Gastrocnemius medialis (tissue), 4 donors: ENCODE measurements at regions not wholly inside any gene's neighbourhood (a gene's known extent, or its start where the extent isn't known, plus 50 kb on each side); places are given as distances from the start of the nearest gene placed in this dataset.

ENCODE experiments used
- ATAC-seq, 2 donors: fragments of 150-250 bp; one replicate each; pipeline ENCODE4 v1.9.1; 2016
- DNase-seq, 2 donors: peaks; one replicate each; pipeline ENCODE4 v3.0.0-alpha.2; 2019
- H3K27ac ChIP-seq, 4 donors: fragments of 200-600 bp; sonication (generic); 1 replicate in 1 of 4; 2 replicates in 3 of 4; pipeline ENCODE4 v1.5.1; 2016 to 2018; ENCODE audit warnings: mild to moderate bottlenecking in 2 of 4, moderate library complexity in 1 of 4
- H3K27me3 ChIP-seq, 3 donors: fragments of 200-600 bp; sonication (generic) in 2 of 3; 1 replicate in 1 of 3; 2 replicates in 2 of 3; pipeline versions ENCODE4 v1.5.1 to v1.6.0; 2016 to 2019; ENCODE audit warnings: mild to moderate bottlenecking in 1 of 3, moderate library complexity in 1 of 3
- H3K36me3 ChIP-seq, 2 donors: fragments of 200-600 bp; sonication (generic) in 1 of 2; one replicate each; pipeline ENCODE4 v1.5.1; 2017 to 2018
- H3K4me1 ChIP-seq, 2 donors: fragments of 200-600 bp; sonication (generic) in 1 of 2; one replicate each; pipeline ENCODE4 v1.5.1; 2016 to 2017; ENCODE audit warnings: mild to moderate bottlenecking in 2 of 2
- H3K4me3 ChIP-seq, 4 donors: fragments of 200-600 bp; sonication (generic) in 3 of 4; 1 replicate in 1 of 4; 2 replicates in 3 of 4; pipeline ENCODE4 v1.5.1; 2016 to 2019; ENCODE audit warnings: mild to moderate bottlenecking in 2 of 4
- H3K9me3 ChIP-seq, 3 donors: fragments of 200-600 bp; sonication (generic) in 2 of 3; 1 replicate in 1 of 3; 2 replicates in 2 of 3; pipeline ENCODE4 v1.5.1; 2016 to 2019
- POLR2A ChIP-seq, 2 donors: fragments of 450-650 bp; IDR thresholded peaks; one replicate each; pipeline ENCODE4 v1.6.1; 2017; ENCODE audit warnings: antibody characterized with exemption in 2 of 2, mild to moderate bottlenecking in 2 of 2, moderate library complexity in 2 of 2
- in situ Hi-C, 4 donors: fragments of 200-750 bp; cut with MboI; loops; one replicate each; pipeline versions ENCODE4 v1.15.0 to v1.8.0; 2017; ENCODE audit warnings: low sequenced_read_pairs in 4 of 4
- intact Hi-C: fragments of 100-400 bp; cut with DNase I; formaldehyde crosslinking; loops from one replicate; pipeline ENCODE4 v1.15.1; 2023; ENCODE audit warnings: low total_unique reads
- TF ChIP-seq, protein P1 (sequence below), 5 experiments: fragments of 450-650 bp in 3 of 5; fragments of 200-600 bp in 2 of 5; sonication (generic) in 2 of 5; IDR thresholded peaks in 4 of 5; conservative IDR thresholded peaks in 1 of 5; 1 replicate in 4 of 5; 2 replicates in 1 of 5; pipeline ENCODE4 v1.5.1; 2016 to 2019; ENCODE audit warnings: antibody characterized with exemption in 5 of 5, mild to moderate bottlenecking in 3 of 5, moderate library complexity in 3 of 5

DNA sequence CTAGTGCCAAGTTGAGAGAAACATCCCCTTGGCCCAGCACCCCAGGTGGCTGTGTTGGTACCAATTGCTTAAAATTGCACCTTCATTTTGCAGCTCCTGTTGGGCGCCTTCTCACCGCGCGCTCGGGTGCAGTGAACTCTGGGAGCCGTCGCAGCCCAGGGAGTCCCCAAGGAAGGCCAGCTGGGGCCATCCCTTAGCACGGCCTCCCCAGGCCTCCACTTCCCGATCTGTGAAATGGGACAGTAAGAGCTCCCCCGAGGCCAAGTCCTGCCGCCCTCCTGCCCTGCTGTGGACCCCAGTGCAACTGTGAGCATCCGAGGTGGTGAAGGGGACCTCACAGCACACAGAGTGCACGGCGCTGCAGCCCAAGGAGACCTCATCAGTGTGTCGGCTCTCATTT is 1234.1 kb downstream of the BRD1 start:
- Histone ChIP-seq H3K27me3 (peaks cover 0 to 4% (median 0%) of the 10 kb centered on the region in 3 donors), H3K27ac (no peak overlapping the region), H3K9me3 (no peaks in the 10 kb centered on the region), H3K4me1 (no peaks in the 10 kb centered on the region), H3K36me3 (no peaks in the 10 kb centered on the region), H3K4me3 (no peak overlapping the region)
- TF ChIP-seq POLR2A (IDR thresholded peaks at IDR 0.05), result no peak
- TF ChIP-seq, protein P1, sequence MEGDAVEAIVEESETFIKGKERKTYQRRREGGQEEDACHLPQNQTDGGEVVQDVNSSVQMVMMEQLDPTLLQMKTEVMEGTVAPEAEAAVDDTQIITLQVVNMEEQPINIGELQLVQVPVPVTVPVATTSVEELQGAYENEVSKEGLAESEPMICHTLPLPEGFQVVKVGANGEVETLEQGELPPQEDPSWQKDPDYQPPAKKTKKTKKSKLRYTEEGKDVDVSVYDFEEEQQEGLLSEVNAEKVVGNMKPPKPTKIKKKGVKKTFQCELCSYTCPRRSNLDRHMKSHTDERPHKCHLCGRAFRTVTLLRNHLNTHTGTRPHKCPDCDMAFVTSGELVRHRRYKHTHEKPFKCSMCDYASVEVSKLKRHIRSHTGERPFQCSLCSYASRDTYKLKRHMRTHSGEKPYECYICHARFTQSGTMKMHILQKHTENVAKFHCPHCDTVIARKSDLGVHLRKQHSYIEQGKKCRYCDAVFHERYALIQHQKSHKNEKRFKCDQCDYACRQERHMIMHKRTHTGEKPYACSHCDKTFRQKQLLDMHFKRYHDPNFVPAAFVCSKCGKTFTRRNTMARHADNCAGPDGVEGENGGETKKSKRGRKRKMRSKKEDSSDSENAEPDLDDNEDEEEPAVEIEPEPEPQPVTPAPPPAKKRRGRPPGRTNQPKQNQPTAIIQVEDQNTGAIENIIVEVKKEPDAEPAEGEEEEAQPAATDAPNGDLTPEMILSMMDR (IDR thresholded peaks at IDR 0.05 in 4 of 5, conservative IDR thresholded peaks at IDR 0.05 in 1 of 5), result no peak
- no peak for ATAC-seq
- in situ Hi-C loops, result no loop called here
- no peak for DNase-seq
- intact Hi-C loops, result no loop called here

DNA sequence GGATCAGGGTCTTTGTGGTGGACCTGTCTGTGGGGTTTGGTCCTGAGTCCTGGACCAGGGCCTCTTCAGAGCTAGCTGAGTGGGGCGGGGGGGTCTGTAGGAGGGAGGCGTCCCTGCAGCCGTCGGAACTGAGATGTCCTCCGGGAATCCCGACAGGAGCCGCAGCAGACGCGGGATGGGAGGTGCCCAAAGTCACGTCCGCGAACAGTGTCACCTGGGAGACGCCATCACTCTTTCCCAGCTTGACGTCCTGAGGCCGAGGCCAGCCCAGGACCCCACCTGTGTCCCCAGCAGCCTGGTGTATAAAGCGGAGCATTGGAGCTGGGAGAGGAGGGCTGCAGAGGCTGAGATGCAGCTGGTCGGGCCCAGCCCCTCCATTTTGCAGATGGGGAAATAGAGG is 1234.7 kb downstream of the BRD1 start:
- H3K9me3 ChIP-seq, result no peaks in the 10 kb centered on the region
- TF ChIP-seq POLR2A (IDR thresholded peaks at IDR 0.05), result no peak
- TF ChIP-seq, protein P1 (IDR thresholded peaks at IDR 0.05 in 4 of 5, conservative IDR thresholded peaks at IDR 0.05 in 1 of 5), result no peak
- ATAC-seq, result no peak
- H3K36me3 ChIP-seq, result no peaks in the 10 kb centered on the region
- no peak overlapping the region for H3K27ac ChIP-seq
- intact Hi-C loops (no loop called here), in situ Hi-C loops (no loop called here)
- H3K4me1 ChIP-seq, result no peaks in the 10 kb centered on the region
- H3K4me3 ChIP-seq, result no peak overlapping the region
- DNase-seq, result no peak
- peaks cover 0 to 4% (median 0%) of the 10 kb centered on the region in 3 donors for H3K27me3 ChIP-seq

DNA sequence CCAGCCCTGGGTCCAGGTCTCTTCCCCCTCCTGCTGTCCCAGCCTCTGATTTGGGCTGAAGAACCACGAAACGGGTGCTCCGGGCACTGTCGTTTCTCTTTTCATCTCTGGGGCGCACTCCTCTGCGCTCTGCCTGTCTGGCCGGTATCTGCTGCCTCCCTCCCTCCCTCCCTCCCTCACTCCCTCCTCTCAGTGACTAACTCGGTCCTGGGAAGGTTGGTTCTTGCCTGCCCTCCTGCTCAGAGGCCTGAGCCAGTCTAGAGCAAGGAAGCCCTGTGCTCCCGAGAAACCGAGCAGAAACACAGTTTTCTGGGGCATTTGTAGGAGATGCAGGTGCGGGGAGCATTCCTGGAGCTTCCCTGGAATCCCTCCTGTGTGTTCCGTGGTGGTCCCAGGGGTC is 1235.2 kb downstream of the BRD1 start:
- no peak for TF ChIP-seq POLR2A (IDR thresholded peaks at IDR 0.05)
- TF ChIP-seq, protein P1 (IDR thresholded peaks at IDR 0.05 in 4 of 5, conservative IDR thresholded peaks at IDR 0.05 in 1 of 5), result no peak
- peaks cover 0 to 4% (median 0%) of the 10 kb centered on the region in 3 donors for H3K27me3 ChIP-seq
- in situ Hi-C loops, result no loop called here
- no peak overlapping the region for H3K27ac ChIP-seq
- H3K36me3 ChIP-seq, result no peaks in the 10 kb centered on the region
- ATAC-seq (no peak), DNase-seq (no peak)
- H3K9me3 ChIP-seq, result no peaks in the 10 kb centered on the region
- no peak overlapping the region for H3K4me3 ChIP-seq
- H3K4me1 ChIP-seq, result no peaks in the 10 kb centered on the region
- intact Hi-C loops, result no loop called here

DNA sequence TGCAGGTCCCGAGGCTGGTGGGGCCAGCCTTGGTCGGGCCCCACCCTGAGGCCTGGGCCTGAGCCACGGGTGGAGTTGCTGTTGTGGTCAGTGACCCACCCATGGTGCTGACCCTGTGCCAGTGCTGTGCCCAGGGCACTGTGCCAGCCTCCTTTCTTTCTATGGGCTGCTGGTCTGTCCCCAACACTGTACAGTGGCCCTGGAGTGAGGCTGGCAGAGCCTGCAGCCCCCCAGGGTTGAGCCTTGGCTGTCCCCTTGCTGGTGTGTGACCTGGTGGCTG is 1235.7 kb downstream of the BRD1 start:
- Histone ChIP-seq H3K36me3 (no peaks in the 10 kb centered on the region), H3K4me1 (no peaks in the 10 kb centered on the region), H3K9me3 (no peaks in the 10 kb centered on the region), H3K27me3 (peaks cover 0 to 4% (median 0%) of the 10 kb centered on the region in 3 donors), H3K4me3 (no peak overlapping the region), H3K27ac (no peak overlapping the region)
- no peak for TF ChIP-seq POLR2A (IDR thresholded peaks at IDR 0.05)
- TF ChIP-seq, protein P1 (IDR thresholded peaks at IDR 0.05 in 4 of 5, conservative IDR thresholded peaks at IDR 0.05 in 1 of 5), result no peak
- ATAC-seq, result no peak
- intact Hi-C loops, result no loop called here
- no peak for DNase-seq
- in situ Hi-C loops, result no loop called here

DNA sequence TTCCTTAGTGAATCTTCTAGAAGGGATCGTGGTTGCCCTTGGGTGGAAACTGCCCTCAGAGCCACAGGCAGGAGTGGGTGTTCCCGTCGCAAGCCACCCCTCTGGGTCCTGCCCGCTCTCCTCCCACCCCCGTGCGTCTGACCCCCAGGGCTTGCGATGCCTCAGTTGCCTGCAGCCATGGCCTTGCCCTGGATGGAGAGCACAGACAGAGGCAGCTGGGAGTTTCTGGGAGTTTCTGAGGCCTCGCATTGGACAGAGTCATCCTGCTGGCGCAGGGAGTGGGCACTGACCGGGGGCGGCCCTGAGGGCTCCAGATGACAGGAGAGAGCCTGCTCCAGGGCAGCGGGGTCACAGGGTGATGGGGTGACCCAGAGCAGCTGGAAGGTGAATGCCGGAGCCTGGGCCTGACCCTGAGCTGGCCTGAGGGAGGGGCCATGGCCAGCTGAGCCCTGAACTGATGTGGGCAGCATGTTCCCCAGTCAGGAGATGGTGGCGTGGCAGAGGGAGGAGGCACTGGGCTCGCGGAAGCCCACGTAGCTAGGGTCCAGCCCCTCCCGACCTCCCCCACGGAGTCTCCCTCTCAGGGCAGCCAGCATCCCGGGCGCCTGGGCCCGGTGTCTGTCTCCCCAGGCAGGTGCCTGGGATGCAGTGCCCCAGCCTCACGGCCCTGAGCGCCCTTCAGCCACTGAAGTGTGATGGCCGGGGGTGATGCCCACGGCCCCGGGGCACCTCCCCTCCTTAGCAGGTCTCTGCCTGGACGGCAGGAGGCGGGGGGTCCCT is 1236.2 kb downstream of the BRD1 start:
- Histone ChIP-seq H3K4me1 (no peaks in the 10 kb centered on the region), H3K9me3 (no peaks in the 10 kb centered on the region), H3K36me3 (no peaks in the 10 kb centered on the region), H3K4me3 (no peak overlapping the region), H3K27me3 (peaks cover 0 to 7% (median 4%) of the 10 kb centered on the region in 3 donors), H3K27ac (no peak overlapping the region)
- DNase-seq (no peak), ATAC-seq (no peak)
- in situ Hi-C loops (no loop called here), intact Hi-C loops (no loop called here)
- TF ChIP-seq, protein P1 (IDR thresholded peaks at IDR 0.05 in 4 of 5, conservative IDR thresholded peaks at IDR 0.05 in 1 of 5), result no peak
